Body of pancreas (tissue), 4 donors: ENCODE measurements at regions not wholly inside any gene's neighbourhood (a gene's known extent, or its start where the extent isn't known, plus 50 kb on each side); places are given as distances from the start of the nearest gene placed in this dataset.

ENCODE experiments used
- ATAC-seq: fragments of 150-250 bp; one replicate; pipeline ENCODE4 v1.9.1; 2016
- DNase-seq, 4 donors: peaks; one replicate each; pipeline ENCODE4 v3.0.0-alpha.2; 2019
- H3K27ac ChIP-seq, 4 donors: fragments of 200-600 bp; sonication (generic); 1 replicate in 3 of 4; 2 replicates in 1 of 4; pipeline versions ENCODE4 v1.5.1 to v1.6.1; 2016 to 2019; ENCODE audit warnings: mild to moderate bottlenecking in 1 of 4, mixed read lengths in 1 of 4, moderate library complexity in 1 of 4
- H3K27me3 ChIP-seq, 2 donors: fragments of 200-600 bp; sonication (generic); one replicate each; pipeline ENCODE4 v1.6.0; 2016; ENCODE audit warnings: mild to moderate bottlenecking in 1 of 2
- H3K36me3 ChIP-seq, 2 donors: fragments of 200-600 bp; sonication (generic); replicated peaks in 1 of 2; 2 replicates each; pipeline ENCODE4 v1.5.1; 2016; ENCODE audit warnings: low read depth in 2 of 2; ENCODE audit not compliant: insufficient read depth in 1 of 2
- H3K4me1 ChIP-seq: fragments of 200-600 bp; sonication (generic); one replicate; pipeline ENCODE4 v1.6.0; 2016
- H3K4me3 ChIP-seq, 2 donors: fragments of 200-600 bp; sonication (generic); 1 replicate in 1 of 2; 2 replicates in 1 of 2; pipeline ENCODE4 v1.5.1; 2016 to 2019
- H3K9me3 ChIP-seq, 3 donors: fragments of 200-600 bp; sonication (generic); 1 replicate in 2 of 3; 2 replicates in 1 of 3; pipeline ENCODE4 v1.5.1; 2016
- CTCF ChIP-seq, 7 experiments: fragments of 450-650 bp in 4 of 7; fragments of 200-600 bp in 3 of 7; sonication (generic) in 3 of 7; IDR thresholded peaks; one replicate each; pipeline ENCODE4 v1.5.1; 2016 to 2019; ENCODE audit warnings: antibody characterized with exemption in 7 of 7
- POLR2A ChIP-seq, 3 donors: fragments of 450-650 bp; IDR thresholded peaks; one replicate each; pipeline ENCODE4 v1.6.1; 2016; ENCODE audit warnings: antibody characterized with exemption in 3 of 3, mild to moderate bottlenecking in 2 of 3
- WGBS, 2 donors: methylation state at CpG; one replicate each; pipeline ENCODE4 v1.1.5; 2017; 5-methylcytosine and 5-hydroxymethylcytosine counted together
- intact Hi-C: fragments of 100-400 bp; cut with DNase I; formaldehyde crosslinking; loops from one replicate; pipeline ENCODE4 v1.15.1; 2023

- H3K9me3 ChIP-seq, result no peaks in the 10 kb centered on the region
- H3K27me3 ChIP-seq, result no peaks in the 10 kb centered on the region
- DNase-seq (no peak), ATAC-seq (no peak)
- H3K36me3 ChIP-seq, result no peaks in the 10 kb centered on the region
- WGBS, 2 donors, result 73 to 84% methylated on average over 2 of the region's 2 CpGs
- H3K27ac ChIP-seq, result no peak overlapping the region
- no peak overlapping the region for H3K4me3 ChIP-seq
- intact Hi-C loops, result loop anchor here (10.0 kb wide), 1 partner anchor 1045 kb away; no protein-coding TSS in a partner anchor
- H3K4me1 ChIP-seq, result no peaks in the 10 kb centered on the region
- TF ChIP-seq CTCF (IDR thresholded peaks at IDR 0.05) (no peak), POLR2A (IDR thresholded peaks at IDR 0.05) (no peak)
Measured at GRCh38 chr14:54339771-54340170, 57.0 kb upstream of the CDKN3 start.

GRCh38 chr14:54342806-54343205 lies 54.0 kb upstream of the CDKN3 start:
- ATAC-seq (no peak), DNase-seq (no peak)
- Histone ChIP-seq H3K4me1 (no peaks in the 10 kb centered on the region), H3K27ac (no peak overlapping the region), H3K27me3 (no peaks in the 10 kb centered on the region), H3K9me3 (no peaks in the 10 kb centered on the region), H3K36me3 (no peaks in the 10 kb centered on the region), H3K4me3 (no peak overlapping the region)
- intact Hi-C loops, result loop anchor here (10.0 kb wide), 1 partner anchor 1048 kb away; no protein-coding TSS in a partner anchor
- WGBS, 2 donors, result 91 to 93% methylated on average over 3 of the region's 3 CpGs
- TF ChIP-seq POLR2A (IDR thresholded peaks at IDR 0.05) (no peak), CTCF (IDR thresholded peaks at IDR 0.05) (no peak)

GRCh38 chr14:54343272-54344121 lies 53.3 kb upstream of the CDKN3 start:
- WGBS, 2 donors, result 50 to 61% methylated on average over 18 of the region's 18 CpGs
- TF ChIP-seq CTCF (IDR thresholded peaks at IDR 0.05) (no peak), POLR2A (IDR thresholded peaks at IDR 0.05) (no peak)
- Histone ChIP-seq H3K4me3 (no peak overlapping the region), H3K9me3 (no peaks in the 10 kb centered on the region), H3K36me3 (no peaks in the 10 kb centered on the region), H3K27ac (no peak overlapping the region), H3K4me1 (no peaks in the 10 kb centered on the region), H3K27me3 (no peaks in the 10 kb centered on the region)
- intact Hi-C loops, result loop anchor here (10.0 kb wide), 1 partner anchor 1049 kb away; no protein-coding TSS in a partner anchor
- DNase-seq (peak in 1 of 4 donors; percentile 28), ATAC-seq (no peak)

GRCh38 chr14:54344445-54344844 lies 52.4 kb upstream of the CDKN3 start:
- Histone ChIP-seq H3K4me1 (no peaks in the 10 kb centered on the region), H3K27me3 (no peaks in the 10 kb centered on the region), H3K36me3 (no peaks in the 10 kb centered on the region), H3K27ac (no peak overlapping the region), H3K9me3 (no peaks in the 10 kb centered on the region), H3K4me3 (no peak overlapping the region)
- TF ChIP-seq POLR2A (IDR thresholded peaks at IDR 0.05), result no peak
- TF ChIP-seq CTCF (IDR thresholded peaks at IDR 0.05), result no peak
- intact Hi-C loops, result loop anchor here (10.0 kb wide), 1 partner anchor 1050 kb away; no protein-coding TSS in a partner anchor
- WGBS, 2 donors, result 58 to 66% methylated on average over 6 of the region's 6 CpGs
- DNase-seq (no peak), ATAC-seq (no peak)
